Breast epithelium (tissue), 4 donors: ENCODE measurements at regions not wholly inside any gene's neighbourhood (a gene's known extent, or its start where the extent isn't known, plus 50 kb on each side); places are given as distances from the start of the nearest gene placed in this dataset.

Experiments
- DNase-seq, 2 donors: peaks; one replicate each; pipeline ENCODE4 v3.0.0-alpha.2; 2019; ENCODE audit warnings: low spot score in 2 of 2
- H3K27ac ChIP-seq, 2 donors: fragments of 200-600 bp; sonication (generic) in 1 of 2; one replicate each; pipeline ENCODE4 v1.5.1; 2016 to 2019; ENCODE audit warnings: mild to moderate bottlenecking in 1 of 2
- H3K27me3 ChIP-seq, 2 donors: fragments of 200-600 bp; sonication (generic) in 1 of 2; one replicate each; pipeline versions ENCODE4 v1.5.1 to v1.6.0; 2017 to 2019; ENCODE audit warnings: control low read depth in 1 of 2, mild to moderate bottlenecking in 1 of 2
- H3K36me3 ChIP-seq: fragments of 200-600 bp; one replicate; pipeline ENCODE4 v1.5.1; 2019
- H3K4me1 ChIP-seq, 2 donors: fragments of 200-600 bp; sonication (generic); one replicate each; pipeline ENCODE4 v1.5.1; 2016 to 2019; ENCODE audit warnings: control low read depth in 1 of 2
- H3K4me3 ChIP-seq, 3 donors: fragments of 200-600 bp; sonication (generic); 1 replicate in 2 of 3; 2 replicates in 1 of 3; pipeline ENCODE4 v1.5.1; 2016 to 2019; ENCODE audit warnings: mild to moderate bottlenecking in 3 of 3, moderate library complexity in 2 of 3
- H3K9me3 ChIP-seq, 2 donors: fragments of 200-600 bp; sonication (generic) in 1 of 2; one replicate each; pipeline ENCODE4 v1.5.1; 2016 to 2019; ENCODE audit warnings: control low read depth in 1 of 2
- POLR2A ChIP-seq: fragments of 450-650 bp; IDR thresholded peaks from one replicate; pipeline ENCODE4 v1.6.1; 2016; ENCODE audit warnings: antibody characterized with exemption, mild to moderate bottlenecking, moderate library complexity
- POLR2AphosphoS5 ChIP-seq, 3 donors: sonication (generic); formaldehyde crosslinking; IDR thresholded peaks; one replicate each; pipeline ENCODE4 v1.6.1; 2017; ENCODE audit warnings: antibody characterized with exemption in 3 of 3
- intact Hi-C: fragments of 100-400 bp; cut with DNase I; formaldehyde crosslinking; loops from one replicate; pipeline ENCODE4 v1.15.1; 2023; ENCODE audit warnings: low total_unique reads
- TF ChIP-seq, protein P1 (sequence below), 3 donors: fragments of 450-650 bp; IDR thresholded peaks; one replicate each; pipeline ENCODE4 v1.5.1; 2016 to 2017; ENCODE audit warnings: antibody characterized with exemption in 3 of 3, mild to moderate bottlenecking in 3 of 3, moderate library complexity in 3 of 3

- no peaks in the 10 kb centered on the region for H3K36me3 ChIP-seq
- no peak for DNase-seq
- no peak overlapping the region for H3K27ac ChIP-seq
- no peak overlapping the region for H3K4me3 ChIP-seq
- no peak for TF ChIP-seq POLR2AphosphoS5 (IDR thresholded peaks at IDR 0.05)
- TF ChIP-seq, protein P1, sequence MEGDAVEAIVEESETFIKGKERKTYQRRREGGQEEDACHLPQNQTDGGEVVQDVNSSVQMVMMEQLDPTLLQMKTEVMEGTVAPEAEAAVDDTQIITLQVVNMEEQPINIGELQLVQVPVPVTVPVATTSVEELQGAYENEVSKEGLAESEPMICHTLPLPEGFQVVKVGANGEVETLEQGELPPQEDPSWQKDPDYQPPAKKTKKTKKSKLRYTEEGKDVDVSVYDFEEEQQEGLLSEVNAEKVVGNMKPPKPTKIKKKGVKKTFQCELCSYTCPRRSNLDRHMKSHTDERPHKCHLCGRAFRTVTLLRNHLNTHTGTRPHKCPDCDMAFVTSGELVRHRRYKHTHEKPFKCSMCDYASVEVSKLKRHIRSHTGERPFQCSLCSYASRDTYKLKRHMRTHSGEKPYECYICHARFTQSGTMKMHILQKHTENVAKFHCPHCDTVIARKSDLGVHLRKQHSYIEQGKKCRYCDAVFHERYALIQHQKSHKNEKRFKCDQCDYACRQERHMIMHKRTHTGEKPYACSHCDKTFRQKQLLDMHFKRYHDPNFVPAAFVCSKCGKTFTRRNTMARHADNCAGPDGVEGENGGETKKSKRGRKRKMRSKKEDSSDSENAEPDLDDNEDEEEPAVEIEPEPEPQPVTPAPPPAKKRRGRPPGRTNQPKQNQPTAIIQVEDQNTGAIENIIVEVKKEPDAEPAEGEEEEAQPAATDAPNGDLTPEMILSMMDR (IDR thresholded peaks at IDR 0.05) = no peak
- no peak for TF ChIP-seq POLR2A
- intact Hi-C loops = no loop called here
- no peaks in the 10 kb centered on the region for H3K4me1 ChIP-seq
- no peaks in the 10 kb centered on the region for H3K9me3 ChIP-seq
- H3K27me3 ChIP-seq = no peaks in the 10 kb centered on the region
Observed at GRCh38 chr5:133829786-133830185, 138.6 kb downstream of the C5orf15 start.

DNA sequence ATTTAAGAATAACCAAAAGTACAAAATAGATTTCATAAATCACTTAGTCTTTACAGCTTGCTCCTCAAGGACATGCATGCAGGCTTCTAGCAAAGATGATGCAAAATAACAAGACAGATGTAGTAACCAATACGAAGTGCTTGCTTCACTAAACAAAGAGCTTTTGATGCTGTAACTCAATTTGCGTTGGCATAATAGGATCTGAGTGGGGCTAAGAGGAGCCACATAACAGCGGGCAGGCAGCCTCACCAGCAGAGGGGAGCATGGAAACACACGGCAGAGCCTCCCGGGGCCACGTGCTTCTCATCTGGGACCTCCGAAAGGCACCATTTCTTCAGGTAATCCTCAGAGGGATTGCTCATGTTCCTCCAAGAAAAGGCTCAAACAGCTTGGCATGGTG lies 139.7 kb downstream of the C5orf15 start:
- Histone ChIP-seq H3K27me3 (no peaks in the 10 kb centered on the region), H3K4me1 (no peaks in the 10 kb centered on the region), H3K36me3 (no peaks in the 10 kb centered on the region), H3K9me3 (no peaks in the 10 kb centered on the region), H3K27ac (no peak overlapping the region), H3K4me3 (no peak overlapping the region)
- DNase-seq = no peak
- TF ChIP-seq, protein P1 (IDR thresholded peaks at IDR 0.05) = no peak
- TF ChIP-seq POLR2A = no peak
- no peak for TF ChIP-seq POLR2AphosphoS5 (IDR thresholded peaks at IDR 0.05)
- intact Hi-C loops = no loop called here

- TF ChIP-seq POLR2AphosphoS5 (IDR thresholded peaks at IDR 0.05) (no peak), POLR2A (no peak)
- TF ChIP-seq, protein P1 (IDR thresholded peaks at IDR 0.05) = no peak
- no peaks in the 10 kb centered on the region for H3K9me3 ChIP-seq
- no peak overlapping the region for H3K4me3 ChIP-seq
- intact Hi-C loops = no loop called here
- no peak overlapping the region for H3K27ac ChIP-seq
- H3K36me3 ChIP-seq = no peaks in the 10 kb centered on the region
- no peak for DNase-seq
- no peaks in the 10 kb centered on the region for H3K4me1 ChIP-seq
- no peaks in the 10 kb centered on the region for H3K27me3 ChIP-seq
Observed at GRCh38 chr5:133827830-133828229, 140.6 kb downstream of the C5orf15 start.

DNA sequence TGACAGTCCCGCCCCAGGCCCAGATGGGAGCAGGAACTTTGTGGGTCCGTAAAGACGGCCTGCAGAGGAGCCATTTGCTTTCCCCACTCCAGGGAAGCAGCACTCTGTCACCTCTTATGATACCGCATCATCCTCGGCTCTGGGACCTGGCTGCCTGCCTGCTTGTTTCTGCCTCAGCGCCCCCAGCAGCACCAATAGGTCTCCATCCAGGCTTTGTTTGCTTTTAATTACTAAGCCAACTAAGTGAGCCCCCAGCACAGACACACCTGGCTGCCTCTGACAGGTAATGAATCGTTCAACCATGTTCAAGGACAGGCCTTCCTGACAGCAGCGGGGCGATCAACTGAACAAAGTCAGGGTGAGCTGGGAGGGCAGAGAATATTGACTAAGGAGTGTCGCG lies 141.4 kb downstream of the C5orf15 start:
- no peak overlapping the region for H3K4me3 ChIP-seq
- H3K36me3 ChIP-seq = no peaks in the 10 kb centered on the region
- intact Hi-C loops = no loop called here
- no peaks in the 10 kb centered on the region for H3K27me3 ChIP-seq
- H3K27ac ChIP-seq = no peak overlapping the region
- no peak for TF ChIP-seq POLR2A
- TF ChIP-seq POLR2AphosphoS5 (IDR thresholded peaks at IDR 0.05) = no peak
- TF ChIP-seq, protein P1 (IDR thresholded peaks at IDR 0.05) = no peak
- H3K9me3 ChIP-seq = no peaks in the 10 kb centered on the region
- no peak for DNase-seq
- no peaks in the 10 kb centered on the region for H3K4me1 ChIP-seq

- no peaks in the 10 kb centered on the region for H3K27me3 ChIP-seq
- TF ChIP-seq POLR2A = no peak
- TF ChIP-seq POLR2AphosphoS5 (IDR thresholded peaks at IDR 0.05) = no peak
- TF ChIP-seq, protein P1 (IDR thresholded peaks at IDR 0.05) = no peak
- no peaks in the 10 kb centered on the region for H3K36me3 ChIP-seq
- H3K27ac ChIP-seq = no peak overlapping the region
- H3K4me3 ChIP-seq = no peak overlapping the region
- peaks cover 0 to 7% of the 10 kb centered on the region in 2 donors for H3K4me1 ChIP-seq
- H3K9me3 ChIP-seq = no peaks in the 10 kb centered on the region
- DNase-seq = no peak
- intact Hi-C loops = no loop called here
Observed at GRCh38 chr5:133825631-133826289, 142.7 kb downstream of the C5orf15 start.
